ENCODE measurements at regions not wholly inside any gene's neighbourhood (a gene's known extent, or its start where the extent isn't known, plus 50 kb on each side); places are given as distances from the start of the nearest gene placed in this dataset.

- Histone ChIP-seq H3K4me1 (ENCODE audit: insufficient read depth, low read length) (no peaks in the 10 kb centered on the region), H3K4me3 (ENCODE audit: low read length) (no peak overlapping the region), H3K27me3 (ENCODE audit: insufficient read depth, low read length, poor library complexity, severe bottlenecking) (no peaks in the 10 kb centered on the region), H3K27ac (ENCODE audit: low read depth, low read length) (no peak overlapping the region), H3K36me3 (ENCODE audit: insufficient read depth, low read length) (no peaks in the 10 kb centered on the region), H3K9me3 (ENCODE audit: low read length) (no peaks in the 10 kb centered on the region)
- no peaks in the 10 kb centered on the region for H3K27me3 Mint-ChIP-seq
- no peak overlapping the region for H3K27ac Mint-ChIP-seq
- CTCF ChIA-PET: no interaction called here
- no peak for DNase-seq
- H3K9me3 Mint-ChIP-seq: peaks cover 1 to 43% (median 5%) of the 10 kb centered on the region in 5 donors
- no peaks in the 10 kb centered on the region for H3K4me1 Mint-ChIP-seq
- POLR2A ChIA-PET: no interaction called here
- no peak overlapping the region for H3K4me3 Mint-ChIP-seq
- H3K36me3 Mint-ChIP-seq: no peaks in the 10 kb centered on the region
These were observed 227.1 kb upstream of the DEFB112 start for GRCh38 chr6:50276771-50277261.

DNA sequence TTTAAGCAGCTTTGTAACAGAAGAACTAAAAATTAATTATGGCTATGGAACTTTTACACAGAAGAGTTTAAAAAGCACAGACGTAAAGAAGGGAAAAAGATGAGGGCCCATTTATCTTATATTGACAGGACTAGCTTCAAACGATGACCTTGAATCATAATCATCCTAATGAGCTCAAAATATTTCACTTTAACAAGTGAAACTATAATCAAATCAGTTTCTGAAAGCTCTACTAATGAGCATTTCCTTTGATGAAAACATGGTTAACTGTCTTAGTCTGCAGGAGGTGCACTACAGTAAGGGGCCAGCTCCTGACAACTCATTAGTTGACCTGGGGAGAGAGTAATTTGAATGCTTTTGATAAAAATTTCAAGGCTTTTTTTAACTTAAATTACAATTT, 228.0 kb upstream of the DEFB112 start:
- ChIA-PET POLR2A (no interaction called here), CTCF (no interaction called here)
- H3K4me3 ChIP-seq (ENCODE audit: low read length): no peak overlapping the region
- H3K9me3 ChIP-seq (ENCODE audit: low read length): no peaks in the 10 kb centered on the region
- H3K36me3 Mint-ChIP-seq: no peaks in the 10 kb centered on the region
- no peaks in the 10 kb centered on the region for H3K4me1 ChIP-seq (ENCODE audit: insufficient read depth, low read length)
- no peaks in the 10 kb centered on the region for H3K27me3 ChIP-seq (ENCODE audit: insufficient read depth, low read length, poor library complexity, severe bottlenecking)
- H3K4me3 Mint-ChIP-seq: no peak overlapping the region
- no peaks in the 10 kb centered on the region for H3K36me3 ChIP-seq (ENCODE audit: insufficient read depth, low read length)
- peaks cover 0 to 37% (median 5%) of the 10 kb centered on the region in 5 donors for H3K9me3 Mint-ChIP-seq
- H3K27ac ChIP-seq (ENCODE audit: low read depth, low read length): no peak overlapping the region
- H3K27ac Mint-ChIP-seq: no peak overlapping the region
- DNase-seq: no peak
- no peaks in the 10 kb centered on the region for H3K4me1 Mint-ChIP-seq
- H3K27me3 Mint-ChIP-seq: no peaks in the 10 kb centered on the region

GRCh38 chr6:50278663-50279062, 228.9 kb upstream of the DEFB112 start:
- Histone ChIP-seq H3K4me1 (ENCODE audit: insufficient read depth, low read length) (no peaks in the 10 kb centered on the region), H3K9me3 (ENCODE audit: low read length) (no peaks in the 10 kb centered on the region), H3K27ac (ENCODE audit: low read depth, low read length) (no peak overlapping the region), H3K36me3 (ENCODE audit: insufficient read depth, low read length) (no peaks in the 10 kb centered on the region), H3K27me3 (ENCODE audit: insufficient read depth, low read length, poor library complexity, severe bottlenecking) (no peaks in the 10 kb centered on the region), H3K4me3 (ENCODE audit: low read length) (no peak overlapping the region)
- no peak for DNase-seq
- H3K9me3 Mint-ChIP-seq: peaks cover 0 to 37% (median 5%) of the 10 kb centered on the region in 5 donors
- CTCF ChIA-PET: no interaction called here
- POLR2A ChIA-PET: no interaction called here
- H3K4me3 Mint-ChIP-seq: no peak overlapping the region
- no peaks in the 10 kb centered on the region for H3K36me3 Mint-ChIP-seq
- H3K27ac Mint-ChIP-seq: no peak overlapping the region
- no peaks in the 10 kb centered on the region for H3K4me1 Mint-ChIP-seq
- no peaks in the 10 kb centered on the region for H3K27me3 Mint-ChIP-seq

GRCh38 chr6:50285735-50286134, 236.0 kb upstream of the DEFB112 start:
- peaks cover 0 to 27% (median 7%) of the 10 kb centered on the region in 5 donors for H3K9me3 Mint-ChIP-seq

GRCh38 chr6:50288241-50288640, 238.5 kb upstream of the DEFB112 start:
- Mint-ChIP-seq H3K36me3 (no peaks in the 10 kb centered on the region), H3K4me1 (no peaks in the 10 kb centered on the region), H3K27me3 (no peaks in the 10 kb centered on the region), H3K4me3 (no peak overlapping the region), H3K9me3 (peaks cover 3 to 25% (median 9%) of the 10 kb centered on the region in 5 donors), H3K27ac (no peak overlapping the region)
- ChIA-PET CTCF (no interaction called here), POLR2A (no interaction called here)
- H3K9me3 ChIP-seq (ENCODE audit: low read length): no peaks in the 10 kb centered on the region
- H3K27me3 ChIP-seq (ENCODE audit: insufficient read depth, low read length, poor library complexity, severe bottlenecking): no peaks in the 10 kb centered on the region
- H3K4me3 ChIP-seq (ENCODE audit: low read length): no peak overlapping the region
- no peaks in the 10 kb centered on the region for H3K4me1 ChIP-seq (ENCODE audit: insufficient read depth, low read length)
- DNase-seq: no peak
- no peak overlapping the region for H3K27ac ChIP-seq (ENCODE audit: low read depth, low read length)
- no peaks in the 10 kb centered on the region for H3K36me3 ChIP-seq (ENCODE audit: insufficient read depth, low read length)

More at GRCh38 chr6:50285735-50286134, 236.0 kb upstream of the DEFB112 start:
- Mint-ChIP-seq H3K4me1 (no peaks in the 10 kb centered on the region), H3K27ac (no peak overlapping the region), H3K4me3 (no peak overlapping the region), H3K27me3 (no peaks in the 10 kb centered on the region), H3K36me3 (no peaks in the 10 kb centered on the region)
- Histone ChIP-seq H3K4me1 (ENCODE audit: insufficient read depth, low read length) (no peaks in the 10 kb centered on the region), H3K27ac (ENCODE audit: low read depth, low read length) (no peak overlapping the region), H3K4me3 (ENCODE audit: low read length) (no peak overlapping the region), H3K27me3 (ENCODE audit: insufficient read depth, low read length, poor library complexity, severe bottlenecking) (no peaks in the 10 kb centered on the region), H3K36me3 (ENCODE audit: insufficient read depth, low read length) (no peaks in the 10 kb centered on the region), H3K9me3 (ENCODE audit: low read length) (no peaks in the 10 kb centered on the region)
- POLR2A ChIA-PET: no interaction called here
- CTCF ChIA-PET: no interaction called here
- no peak for DNase-seq

DNA sequence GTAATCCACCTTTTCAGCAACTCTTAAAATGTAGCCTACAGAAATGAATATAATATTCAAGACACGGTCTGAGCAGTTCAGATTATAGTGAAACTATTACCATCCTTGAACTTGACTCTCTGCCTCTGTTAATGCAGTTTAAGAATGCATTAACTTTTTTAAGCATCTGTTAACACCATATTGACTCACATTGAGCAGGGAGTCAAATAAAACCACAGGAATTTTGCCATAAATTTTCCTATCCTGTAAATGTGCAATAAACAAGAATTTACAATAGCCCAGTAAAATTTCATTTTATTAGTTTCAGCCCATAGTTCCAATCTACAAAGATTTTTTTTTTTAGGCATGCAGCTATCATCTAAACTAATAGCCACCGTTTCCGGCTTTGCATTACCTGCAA, 239.2 kb upstream of the DEFB112 start:
- H3K36me3 Mint-ChIP-seq: no peaks in the 10 kb centered on the region
- no peaks in the 10 kb centered on the region for H3K27me3 Mint-ChIP-seq
- peaks cover 3 to 26% (median 9%) of the 10 kb centered on the region in 5 donors for H3K9me3 Mint-ChIP-seq
- no peaks in the 10 kb centered on the region for H3K27me3 ChIP-seq (ENCODE audit: insufficient read depth, low read length, poor library complexity, severe bottlenecking)
- no peak for DNase-seq
- H3K4me1 ChIP-seq (ENCODE audit: insufficient read depth, low read length): no peaks in the 10 kb centered on the region
- no peaks in the 10 kb centered on the region for H3K36me3 ChIP-seq (ENCODE audit: insufficient read depth, low read length)
- no peaks in the 10 kb centered on the region for H3K9me3 ChIP-seq (ENCODE audit: low read length)
- no peak overlapping the region for H3K4me3 ChIP-seq (ENCODE audit: low read length)
- no peak overlapping the region for H3K27ac ChIP-seq (ENCODE audit: low read depth, low read length)
- no peak overlapping the region for H3K27ac Mint-ChIP-seq
- no peak overlapping the region for H3K4me3 Mint-ChIP-seq
- no peaks in the 10 kb centered on the region for H3K4me1 Mint-ChIP-seq
- ChIA-PET CTCF (no interaction called here), POLR2A (no interaction called here)

DNA sequence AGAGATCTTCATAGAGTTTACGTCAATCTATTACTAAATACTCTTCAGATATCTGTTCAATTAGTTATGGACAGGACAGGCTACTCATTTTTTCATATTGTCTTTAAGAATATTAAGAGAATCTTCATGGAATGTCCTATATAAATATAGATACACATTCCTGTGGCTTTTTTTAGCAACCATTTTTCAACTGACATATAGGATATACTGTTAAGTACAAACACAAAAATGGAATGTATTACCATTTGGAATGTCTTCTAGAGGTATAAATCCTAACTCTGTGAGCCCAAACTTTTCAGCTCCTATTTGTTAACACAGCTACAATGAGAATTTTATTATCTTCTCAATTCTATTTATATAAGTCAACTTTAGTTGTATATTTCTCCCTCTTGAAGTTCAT, 239.6 kb upstream of the DEFB112 start:
- Mint-ChIP-seq H3K4me3 (no peak overlapping the region), H3K4me1 (no peaks in the 10 kb centered on the region), H3K9me3 (peaks cover 3 to 29% (median 9%) of the 10 kb centered on the region in 5 donors), H3K36me3 (no peaks in the 10 kb centered on the region), H3K27me3 (no peaks in the 10 kb centered on the region), H3K27ac (no peak overlapping the region)
- Histone ChIP-seq H3K27ac (ENCODE audit: low read depth, low read length) (no peak overlapping the region), H3K27me3 (ENCODE audit: insufficient read depth, low read length, poor library complexity, severe bottlenecking) (no peaks in the 10 kb centered on the region), H3K4me1 (ENCODE audit: insufficient read depth, low read length) (no peaks in the 10 kb centered on the region), H3K4me3 (ENCODE audit: low read length) (no peak overlapping the region), H3K9me3 (ENCODE audit: low read length) (no peaks in the 10 kb centered on the region), H3K36me3 (ENCODE audit: insufficient read depth, low read length) (no peaks in the 10 kb centered on the region)
- CTCF ChIA-PET: no interaction called here
- no peak for DNase-seq
- POLR2A ChIA-PET: no interaction called here

DNA sequence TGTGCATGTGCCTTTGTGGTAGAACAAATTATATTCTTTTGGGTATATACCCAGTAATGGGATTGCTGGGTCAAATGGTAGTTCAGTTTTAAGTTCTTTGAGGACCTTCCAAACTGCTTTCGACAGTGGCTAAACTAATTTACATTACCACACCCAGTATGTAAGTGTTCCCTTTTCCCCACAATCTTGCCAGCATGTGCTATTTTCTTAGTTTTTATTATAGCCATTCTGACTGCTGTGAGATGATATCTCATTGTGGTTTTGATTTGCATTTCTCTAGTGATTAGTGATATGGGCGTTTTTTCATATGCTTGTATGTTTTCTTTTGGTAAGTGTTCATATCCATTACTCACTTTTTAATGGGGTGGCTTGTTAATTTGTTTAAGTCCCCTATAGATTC, 251.6 kb upstream of the DEFB112 start:
- H3K9me3 Mint-ChIP-seq: peaks cover 1 to 21% (median 14%) of the 10 kb centered on the region in 5 donors
- H3K27me3 ChIP-seq (ENCODE audit: insufficient read depth, low read length, poor library complexity, severe bottlenecking): no peaks in the 10 kb centered on the region
- H3K9me3 ChIP-seq (ENCODE audit: low read length): peaks cover 4% of the 10 kb centered on the region
- H3K4me3 Mint-ChIP-seq: no peak overlapping the region
- POLR2A ChIA-PET: no interaction called here
- no peak overlapping the region for H3K27ac Mint-ChIP-seq
- H3K4me1 ChIP-seq (ENCODE audit: insufficient read depth, low read length): no peaks in the 10 kb centered on the region
- no peak overlapping the region for H3K4me3 ChIP-seq (ENCODE audit: low read length)
- no peak overlapping the region for H3K27ac ChIP-seq (ENCODE audit: low read depth, low read length)
- DNase-seq: no peak
- H3K27me3 Mint-ChIP-seq: no peaks in the 10 kb centered on the region
- H3K36me3 ChIP-seq (ENCODE audit: insufficient read depth, low read length): no peaks in the 10 kb centered on the region
- H3K4me1 Mint-ChIP-seq: no peaks in the 10 kb centered on the region
- CTCF ChIA-PET: no interaction called here
- no peaks in the 10 kb centered on the region for H3K36me3 Mint-ChIP-seq

DNA sequence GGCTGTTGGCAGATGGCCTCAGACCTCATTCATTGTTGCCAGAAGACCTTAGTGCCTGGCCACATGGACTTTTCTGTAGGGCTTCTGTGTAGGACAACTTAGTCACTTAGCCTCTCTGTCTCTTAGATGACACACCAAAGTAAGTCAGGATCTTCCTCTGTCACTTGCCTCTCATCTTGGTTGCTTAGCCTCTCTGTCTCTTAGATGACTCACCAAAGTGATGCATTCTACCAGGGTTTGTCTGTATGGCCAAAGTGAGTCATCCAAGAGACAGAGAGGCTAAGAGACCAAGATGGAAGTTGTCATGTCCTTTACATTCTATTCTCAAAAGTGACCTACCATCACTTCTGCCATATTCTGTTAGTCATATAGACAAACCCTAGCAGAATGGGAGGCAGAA, 255.9 kb upstream of the DEFB112 start:
- CTCF ChIA-PET: no interaction called here
- no peaks in the 10 kb centered on the region for H3K27me3 Mint-ChIP-seq
- no peaks in the 10 kb centered on the region for H3K4me1 ChIP-seq (ENCODE audit: insufficient read depth, low read length)
- H3K27me3 ChIP-seq (ENCODE audit: insufficient read depth, low read length, poor library complexity, severe bottlenecking): no peaks in the 10 kb centered on the region
- no peak overlapping the region for H3K27ac ChIP-seq (ENCODE audit: low read depth, low read length)
- no peaks in the 10 kb centered on the region for H3K4me1 Mint-ChIP-seq
- H3K9me3 Mint-ChIP-seq: peaks cover 8 to 43% (median 12%) of the 10 kb centered on the region in 5 donors
- no peak overlapping the region for H3K4me3 ChIP-seq (ENCODE audit: low read length)
- H3K27ac Mint-ChIP-seq: no peak overlapping the region
- no peaks in the 10 kb centered on the region for H3K36me3 Mint-ChIP-seq
- no peak overlapping the region for H3K4me3 Mint-ChIP-seq
- no peaks in the 10 kb centered on the region for H3K9me3 ChIP-seq (ENCODE audit: low read length)
- H3K36me3 ChIP-seq (ENCODE audit: insufficient read depth, low read length): no peaks in the 10 kb centered on the region
- no peak for DNase-seq
- POLR2A ChIA-PET: no interaction called here
